Mucosa of rectum (tissue), 2 donors: ENCODE measurements at regions not wholly inside any gene's neighbourhood (a gene's known extent, or its start where the extent isn't known, plus 50 kb on each side); places are given as distances from the start of the nearest gene placed in this dataset.
"Not testable (repeated sequence)": the region's sequence is repeated elsewhere in the genome, so short reads cannot be mapped to it uniquely, and the experiment has no call there.

Source experiments
- H3K27ac ChIP-seq, 2 donors: one replicate each; pipeline ENCODE4 v1.7.0; 2013; ENCODE audit warnings: inconsistent platforms in 2 of 2, low read depth in 2 of 2, low read length in 2 of 2
- H3K27me3 ChIP-seq, 2 donors: one replicate each; pipeline ENCODE4 v1.7.0; 2013; ENCODE audit warnings: low read length in 2 of 2; ENCODE audit not compliant: control insufficient read depth in 2 of 2, insufficient read depth in 2 of 2
- H3K36me3 ChIP-seq, 2 donors: one replicate each; pipeline ENCODE4 v1.7.0; 2013; ENCODE audit warnings: low read length in 2 of 2; ENCODE audit not compliant: control insufficient read depth in 2 of 2, insufficient read depth in 2 of 2
- H3K4me1 ChIP-seq, 2 donors: one replicate each; pipeline ENCODE4 v1.7.0; 2013; ENCODE audit warnings: low read length in 2 of 2, mild to moderate bottlenecking in 1 of 2; ENCODE audit not compliant: control insufficient read depth in 2 of 2, insufficient read depth in 2 of 2
- H3K4me3 ChIP-seq, 2 donors: one replicate each; pipeline ENCODE4 v1.7.0; 2013; ENCODE audit warnings: low read length in 2 of 2
- H3K9ac ChIP-seq, 2 donors: one replicate each; pipeline ENCODE4 v1.7.0; 2013; ENCODE audit warnings: low read length in 2 of 2, low read depth in 1 of 2, mild to moderate bottlenecking in 1 of 2
- H3K9me3 ChIP-seq, 2 donors: one replicate each; pipeline ENCODE4 v1.7.0; 2013; ENCODE audit warnings: low read length in 2 of 2; ENCODE audit not compliant: control insufficient read depth in 2 of 2
- donor health status: healthy.
- donor health status: Normal muscosa, but diverticular disease.

GRCh38 chr2:100749771-100750542 is 70.0 kb upstream of the NPAS2 start:
- H3K4me3 ChIP-seq: no peak overlapping the region
- no peaks in the 10 kb centered on the region for H3K36me3 ChIP-seq
- H3K27ac ChIP-seq: no peak overlapping the region
- no peaks in the 10 kb centered on the region for H3K27me3 ChIP-seq
- no peak overlapping the region for H3K9ac ChIP-seq
- no peaks in the 10 kb centered on the region for H3K4me1 ChIP-seq
- no peaks in the 10 kb centered on the region for H3K9me3 ChIP-seq

GRCh38 chr2:100751871-100752625 is 67.9 kb upstream of the NPAS2 start:
- not testable (repeated sequence) for H3K4me1 ChIP-seq, H3K27ac ChIP-seq, H3K36me3 ChIP-seq, H3K4me3 ChIP-seq, H3K27me3 ChIP-seq, H3K9me3 ChIP-seq, H3K9ac ChIP-seq

GRCh38 chr2:100752628-100753333 is 67.2 kb upstream of the NPAS2 start:
- no peak overlapping the region for H3K4me3 ChIP-seq
- no peaks in the 10 kb centered on the region for H3K36me3 ChIP-seq
- H3K4me1 ChIP-seq: no peaks in the 10 kb centered on the region
- H3K27ac ChIP-seq: no peak overlapping the region
- no peaks in the 10 kb centered on the region for H3K9me3 ChIP-seq
- no peaks in the 10 kb centered on the region for H3K27me3 ChIP-seq
- no peak overlapping the region for H3K9ac ChIP-seq

DNA sequence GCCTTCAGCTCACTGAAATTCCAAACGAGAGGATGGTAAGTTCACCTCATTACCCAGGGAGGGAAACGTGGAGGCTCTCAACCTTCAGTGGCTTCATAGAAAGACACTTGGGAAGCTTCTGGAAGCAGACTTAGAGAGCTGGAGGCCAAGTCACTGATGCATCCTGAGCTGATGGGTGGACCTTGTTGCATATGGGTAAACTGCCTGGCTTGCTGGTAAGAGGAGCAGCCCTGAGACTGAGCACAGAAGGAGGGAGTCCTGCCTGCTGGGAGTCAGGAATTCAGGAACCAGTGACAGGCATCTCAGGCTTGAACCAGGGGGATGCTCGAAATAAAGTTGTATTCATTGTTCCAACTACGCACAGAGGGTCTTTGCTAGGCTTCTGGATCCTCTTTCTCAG is 66.5 kb upstream of the NPAS2 start:
- Histone ChIP-seq H3K36me3 (no peaks in the 10 kb centered on the region), H3K27ac (no peak overlapping the region), H3K4me1 (no peaks in the 10 kb centered on the region), H3K27me3 (no peaks in the 10 kb centered on the region), H3K4me3 (no peak overlapping the region), H3K9ac (no peak overlapping the region), H3K9me3 (no peaks in the 10 kb centered on the region)

- no peaks in the 10 kb centered on the region for H3K36me3 ChIP-seq
- no peak overlapping the region for H3K27ac ChIP-seq
- H3K4me3 ChIP-seq: no peak overlapping the region
- no peaks in the 10 kb centered on the region for H3K4me1 ChIP-seq
- H3K9ac ChIP-seq: no peak overlapping the region
- no peaks in the 10 kb centered on the region for H3K27me3 ChIP-seq
- H3K9me3 ChIP-seq: no peaks in the 10 kb centered on the region
Measured at GRCh38 chr2:100753881-100754280, 66.1 kb upstream of the NPAS2 start.

DNA sequence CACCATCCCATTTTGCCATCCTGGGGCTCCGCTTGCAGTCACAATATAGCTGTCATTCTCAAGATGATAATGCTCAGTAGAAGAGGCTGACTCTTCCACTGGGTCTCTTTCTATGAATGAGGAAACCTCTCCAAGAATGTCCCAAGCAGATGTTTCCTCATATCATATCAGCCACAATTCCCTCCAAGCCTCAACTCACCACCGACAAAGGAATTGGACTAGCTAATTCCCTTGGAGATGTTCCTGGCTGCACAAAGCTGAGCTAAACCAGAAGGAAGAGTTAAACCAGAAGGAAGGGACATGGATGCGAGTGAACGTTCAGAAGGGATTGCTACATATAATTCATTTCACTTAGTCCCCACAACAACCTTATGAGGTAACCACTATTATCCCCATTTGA is 65.0 kb upstream of the NPAS2 start:
- no peak overlapping the region for H3K27ac ChIP-seq
- H3K27me3 ChIP-seq: no peaks in the 10 kb centered on the region
- H3K4me3 ChIP-seq: no peak overlapping the region
- H3K9me3 ChIP-seq: no peaks in the 10 kb centered on the region
- no peaks in the 10 kb centered on the region for H3K36me3 ChIP-seq
- H3K4me1 ChIP-seq: no peaks in the 10 kb centered on the region
- no peak overlapping the region for H3K9ac ChIP-seq

DNA sequence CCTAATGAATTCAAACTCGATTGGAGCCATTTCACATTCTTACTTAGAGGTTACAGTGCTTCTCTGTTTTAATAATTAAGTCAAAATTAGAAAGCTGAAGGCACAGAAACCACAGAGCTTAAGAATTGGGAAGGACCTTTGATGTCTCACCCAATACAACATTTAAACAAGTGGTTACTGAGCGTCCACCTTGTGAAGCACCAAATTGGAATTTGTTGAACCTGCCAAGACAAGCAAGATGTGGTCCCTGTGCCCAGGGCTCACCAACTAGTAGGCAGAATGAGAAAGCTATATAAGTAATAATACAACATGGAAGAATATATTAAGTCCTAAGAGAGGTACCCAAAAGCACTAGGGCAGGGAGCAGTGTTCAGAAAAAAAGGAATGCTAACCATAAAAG is 64.5 kb upstream of the NPAS2 start:
- H3K9ac ChIP-seq: no peak overlapping the region
- H3K4me3 ChIP-seq: no peak overlapping the region
- H3K27ac ChIP-seq: no peak overlapping the region
- H3K9me3 ChIP-seq: no peaks in the 10 kb centered on the region
- H3K36me3 ChIP-seq: no peaks in the 10 kb centered on the region
- H3K27me3 ChIP-seq: no peaks in the 10 kb centered on the region
- no peaks in the 10 kb centered on the region for H3K4me1 ChIP-seq

DNA sequence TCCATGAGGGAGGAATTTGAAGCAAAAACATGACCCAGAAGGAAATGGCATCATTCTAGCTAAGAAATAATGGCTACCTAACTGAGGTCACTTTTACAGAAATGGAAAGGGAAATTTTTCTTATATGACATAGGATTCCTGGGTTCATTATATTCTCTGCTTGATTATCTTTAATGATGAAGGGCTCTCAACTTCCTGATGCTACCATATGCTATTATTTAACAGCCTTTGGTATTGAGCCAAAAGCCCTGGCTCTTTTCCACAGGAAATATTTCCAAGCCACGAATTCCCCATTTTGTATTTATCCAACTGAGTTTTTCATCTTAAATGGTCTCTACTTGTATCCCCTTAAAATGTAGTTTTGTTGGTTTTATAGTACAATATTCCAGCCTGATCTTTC is 63.2 kb upstream of the NPAS2 start:
- Histone ChIP-seq H3K4me1 (no peaks in the 10 kb centered on the region), H3K36me3 (no peaks in the 10 kb centered on the region), H3K4me3 (no peak overlapping the region), H3K9me3 (no peaks in the 10 kb centered on the region), H3K9ac (no peak overlapping the region), H3K27me3 (no peaks in the 10 kb centered on the region), H3K27ac (no peak overlapping the region)

DNA sequence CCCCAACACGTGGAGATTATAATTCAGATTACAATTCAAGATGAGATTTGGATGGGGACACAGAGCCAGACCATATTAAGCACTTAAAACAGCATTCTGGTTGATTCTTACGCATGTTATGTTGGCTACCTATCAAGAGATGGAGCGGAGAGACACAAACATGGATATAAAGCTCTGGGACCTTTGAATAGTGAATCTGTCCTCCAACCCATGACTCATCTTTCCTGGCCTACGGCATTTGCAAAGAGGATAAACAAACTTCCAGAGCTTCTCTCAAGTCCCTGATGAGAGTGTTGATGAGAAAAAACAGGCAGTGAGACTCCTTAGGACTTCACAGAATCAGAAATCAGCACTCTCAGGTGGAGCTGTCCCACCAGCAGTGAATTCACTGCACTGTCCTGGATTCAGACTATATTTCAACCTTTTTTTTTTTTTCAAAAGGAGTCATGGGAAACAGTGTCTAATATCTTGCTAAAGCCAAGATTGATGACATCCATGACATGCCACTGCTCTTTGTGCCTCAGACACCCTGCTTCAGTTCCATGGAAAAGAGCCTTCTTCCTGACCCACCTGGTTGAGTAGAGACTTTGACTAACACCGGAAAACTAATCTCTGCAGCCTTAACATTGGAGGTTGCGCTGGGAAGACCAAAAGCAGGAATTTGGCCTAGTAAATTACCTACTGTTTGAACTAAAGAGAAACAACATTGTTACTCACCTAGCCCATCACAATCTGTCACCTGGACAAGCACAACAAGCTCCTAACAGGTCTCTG is 62.1 kb upstream of the NPAS2 start:
- Histone ChIP-seq H3K9me3 (no peaks in the 10 kb centered on the region), H3K4me1 (no peaks in the 10 kb centered on the region), H3K36me3 (no peaks in the 10 kb centered on the region), H3K27ac (no peak overlapping the region), H3K27me3 (no peaks in the 10 kb centered on the region), H3K9ac (no peak overlapping the region), H3K4me3 (no peak overlapping the region)
